Heart right ventricle (tissue), 16 donors: ENCODE measurements at regions not wholly inside any gene's neighbourhood (a gene's known extent, or its start where the extent isn't known, plus 50 kb on each side); places are given as distances from the start of the nearest gene placed in this dataset.

Experiments
- ATAC-seq, 8 donors: fragments of 200-7000 bp; cut with Tn5 transposase; one replicate each; pipeline ENCODE4 v1.9.1; 2020; ENCODE audit warnings: mild to moderate bottlenecking in 8 of 8, moderate library complexity in 8 of 8, moderate number of reproducible peaks in 1 of 8
- DNase-seq, 2 donors: peaks; one replicate each; pipeline ENCODE4 v3.0.0-alpha.2; 2020
- H3K27ac ChIP-seq, 10 donors: fragments of 200-600 bp; sonication (generic) in 2 of 10; one replicate each; pipeline versions ENCODE4 v1.5.0 to v1.8.0; 2020 to 2022; ENCODE audit warnings: mild to moderate bottlenecking in 3 of 10
- H3K27me3 ChIP-seq, 7 donors: fragments of 200-600 bp; one replicate each; pipeline ENCODE4 v1.8.0; 2021 to 2022; ENCODE audit warnings: mild to moderate bottlenecking in 2 of 7
- H3K36me3 ChIP-seq, 9 donors: fragments of 200-600 bp; sonication (generic) in 1 of 9; one replicate each; pipeline versions ENCODE4 v1.5.0 to v1.8.0; 2020 to 2022; ENCODE audit warnings: mild to moderate bottlenecking in 2 of 9
- H3K4me1 ChIP-seq, 9 donors: fragments of 200-600 bp; sonication (generic) in 1 of 9; one replicate each; pipeline versions ENCODE4 v1.5.0 to v1.8.0; 2020 to 2022; ENCODE audit warnings: mild to moderate bottlenecking in 4 of 9
- H3K4me3 ChIP-seq, 10 donors: fragments of 200-600 bp; sonication (generic) in 2 of 10; one replicate each; pipeline versions ENCODE4 v1.5.0 to v1.8.0; 2020 to 2022; ENCODE audit warnings: mild to moderate bottlenecking in 7 of 10, moderate library complexity in 2 of 10
- H3K9me3 ChIP-seq, 11 donors: fragments of 200-600 bp in 10 of 11; sonication (generic) in 2 of 11; one replicate each; pipeline versions ENCODE4 v1.5.0 to v1.8.0; 2013 to 2022; ENCODE audit warnings: mild to moderate bottlenecking in 2 of 11, control low read depth in 1 of 11, moderate library complexity in 1 of 11
- WGBS, 2 donors: extraction: QIAGEN DNeasy Blood & Tissue Kit; methylation state at CpG; one replicate each; pipeline ENCODE4 v1.1.7; 2013; ENCODE audit warnings: inconsistent platforms in 1 of 2; 5-methylcytosine and 5-hydroxymethylcytosine counted together
- intact Hi-C, 10 donors: fragments of 100-400 bp; cut with DNase I; formaldehyde crosslinking; loops; one replicate each; pipeline versions ENCODE4 v1.11.1 to v1.14.2; 2022
- TF ChIP-seq, protein P1 (sequence below), 9 donors: fragments of 200-600 bp; sonication (generic) in 2 of 9; IDR thresholded peaks; one replicate each; pipeline versions ENCODE4 v1.5.0 to v1.8.0; 2021 to 2022; ENCODE audit warnings: antibody characterized with exemption in 9 of 9, mild to moderate bottlenecking in 5 of 9, moderate library complexity in 1 of 9
- donor health status: Arrhythmogenic right ventricular cardiomyopathy.
- donor health status: ischemic (EF 13 %, LVEDD 7.1; RV severe dilation, severe dysfunction).
- donor health status: healthy with polysubstance abuse.
- donor health status: DM: no; HTN: yes; CAD: no.
- donor health status: DM: no; HTN: no; CAD: no.
- donor health status: ischemic (EF 25% LVEDD 6.9; RV normal size, moderate dysfunction).
- donor health status: ischemic (EF 25% LVEDD 5.7; RV mildly dilated, moderate dysfunction).
- donor health status: healthy.
- donor health status: DM: yes; HTN: yes; CAD: no.
- donor health status: Ischemic cardiomyopathy.
- donor health status: ischemic (EF 35%, LVEDD 5.7; RV mildly dilated, moderate dysfunction).
- donor health status: nonischemic (EF 11% LVEDD 7.7; RV severe dilation, severe dysfunction).
- donor health status: DM: yes; HTN: yes; CAD: no.
- donor health status: PGD.
- donor health status: ischemic (EF 29% LVEDD 5.4; RV normal size, mild dysfunction).
- donor health status: nonischemic (EF 23%, LVEDD 6.1; RV moderate dilation, normal function).

DNA sequence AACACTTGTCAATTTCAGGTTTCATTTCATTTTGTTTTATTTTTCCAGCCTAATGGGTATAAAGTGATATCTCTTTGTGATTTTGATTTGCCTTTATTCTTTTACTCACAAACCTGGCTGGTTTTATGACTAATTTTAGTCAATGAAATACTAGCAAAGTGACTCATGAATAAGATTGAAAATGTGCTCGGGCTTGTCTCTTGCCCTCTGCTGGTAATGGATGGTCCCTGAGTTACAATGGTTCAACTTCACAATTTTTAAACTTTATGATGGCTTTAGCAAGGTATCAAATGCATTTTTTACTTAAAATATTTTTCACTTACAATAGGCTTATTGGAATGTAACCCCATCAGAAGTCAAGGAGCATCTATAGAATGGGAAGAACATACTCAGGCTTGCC lies 431.4 kb upstream of the CCNG1 start:
- H3K4me3 ChIP-seq: no peak overlapping the region
- ATAC-seq (no peak), DNase-seq (no peak)
- no peaks in the 10 kb centered on the region for H3K36me3 ChIP-seq
- TF ChIP-seq, protein P1, sequence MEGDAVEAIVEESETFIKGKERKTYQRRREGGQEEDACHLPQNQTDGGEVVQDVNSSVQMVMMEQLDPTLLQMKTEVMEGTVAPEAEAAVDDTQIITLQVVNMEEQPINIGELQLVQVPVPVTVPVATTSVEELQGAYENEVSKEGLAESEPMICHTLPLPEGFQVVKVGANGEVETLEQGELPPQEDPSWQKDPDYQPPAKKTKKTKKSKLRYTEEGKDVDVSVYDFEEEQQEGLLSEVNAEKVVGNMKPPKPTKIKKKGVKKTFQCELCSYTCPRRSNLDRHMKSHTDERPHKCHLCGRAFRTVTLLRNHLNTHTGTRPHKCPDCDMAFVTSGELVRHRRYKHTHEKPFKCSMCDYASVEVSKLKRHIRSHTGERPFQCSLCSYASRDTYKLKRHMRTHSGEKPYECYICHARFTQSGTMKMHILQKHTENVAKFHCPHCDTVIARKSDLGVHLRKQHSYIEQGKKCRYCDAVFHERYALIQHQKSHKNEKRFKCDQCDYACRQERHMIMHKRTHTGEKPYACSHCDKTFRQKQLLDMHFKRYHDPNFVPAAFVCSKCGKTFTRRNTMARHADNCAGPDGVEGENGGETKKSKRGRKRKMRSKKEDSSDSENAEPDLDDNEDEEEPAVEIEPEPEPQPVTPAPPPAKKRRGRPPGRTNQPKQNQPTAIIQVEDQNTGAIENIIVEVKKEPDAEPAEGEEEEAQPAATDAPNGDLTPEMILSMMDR (IDR thresholded peaks at IDR 0.05): no peak
- intact Hi-C loops: no loop called here
- no peak overlapping the region for H3K27ac ChIP-seq
- no peaks in the 10 kb centered on the region for H3K4me1 ChIP-seq
- WGBS, 2 donors: 54 to 60% methylated on average over 1 of the region's 1 CpG
- no peaks in the 10 kb centered on the region for H3K27me3 ChIP-seq
- H3K9me3 ChIP-seq: peaks cover 0 to 16% (median 0%) of the 10 kb centered on the region in 11 donors

- Histone ChIP-seq H3K36me3 (no peaks in the 10 kb centered on the region), H3K27me3 (no peaks in the 10 kb centered on the region), H3K4me3 (no peak overlapping the region), H3K27ac (no peak overlapping the region), H3K4me1 (no peaks in the 10 kb centered on the region), H3K9me3 (no peaks in the 10 kb centered on the region)
- WGBS, 2 donors: 72 to 85% methylated on average over 1 of the region's 1 CpG
- intact Hi-C loops: no loop called here
- ATAC-seq (no peak), DNase-seq (no peak)
- TF ChIP-seq, protein P1 (IDR thresholded peaks at IDR 0.05): no peak
Measured at GRCh38 chr5:163022582-163023128, 414.7 kb upstream of the CCNG1 start.

DNA sequence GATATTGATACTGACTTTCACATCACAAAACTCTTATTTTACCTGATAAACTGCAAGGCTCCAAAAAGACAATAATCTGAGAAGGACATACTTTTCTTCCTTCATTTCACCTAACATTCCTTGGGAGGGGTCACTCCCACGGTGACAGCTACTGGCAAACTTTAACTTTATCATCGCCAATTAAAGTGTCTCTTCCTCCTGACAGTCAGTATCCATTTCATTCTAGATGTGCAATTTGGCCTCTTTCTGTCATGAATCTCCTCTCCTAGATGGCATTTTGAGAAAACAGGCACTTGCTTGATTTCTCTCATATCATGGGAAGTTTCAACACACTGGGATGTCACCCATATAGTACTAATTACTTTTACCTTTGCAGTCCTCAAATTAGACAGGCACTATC lies 413.5 kb upstream of the CCNG1 start:
- H3K27ac ChIP-seq: no peak overlapping the region
- ATAC-seq: no peak
- intact Hi-C loops: no loop called here

DNA sequence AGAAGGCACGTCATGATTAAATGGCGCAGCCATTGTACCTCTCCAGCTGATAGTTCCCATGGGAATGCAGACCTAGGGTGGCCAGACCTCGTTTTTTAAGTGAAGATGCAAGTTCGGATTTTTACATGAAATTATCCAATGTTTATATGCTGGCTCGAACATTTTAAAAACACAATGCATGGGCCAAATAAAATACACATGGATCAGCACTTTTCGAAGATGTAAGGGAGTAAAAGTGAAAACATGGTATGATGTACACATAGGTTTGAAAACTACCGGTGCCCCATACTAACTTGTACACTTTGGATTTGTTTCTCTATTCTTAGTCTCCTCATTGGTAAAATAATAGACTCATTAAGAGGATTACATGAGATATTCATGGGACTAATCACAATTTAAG lies 412.5 kb upstream of the CCNG1 start:
- WGBS, 2 donors: 73 to 75% methylated on average over 7 of the region's 7 CpGs
- TF ChIP-seq, protein P1 (IDR thresholded peaks at IDR 0.05): no peak
- no peak overlapping the region for H3K4me3 ChIP-seq
- intact Hi-C loops: loop anchor here in 1 of 10 donors (5.0 kb wide), 1 partner anchor 77 kb away; no protein-coding TSS in a partner anchor
- DNase-seq (no peak), ATAC-seq (no peak)
- H3K9me3 ChIP-seq: no peaks in the 10 kb centered on the region
- no peak overlapping the region for H3K27ac ChIP-seq
- no peaks in the 10 kb centered on the region for H3K4me1 ChIP-seq
- H3K27me3 ChIP-seq: no peaks in the 10 kb centered on the region
- no peaks in the 10 kb centered on the region for H3K36me3 ChIP-seq

More for the DNA sequence above, 413.5 kb upstream of the CCNG1 start:
- no peak overlapping the region for H3K4me3 ChIP-seq
- TF ChIP-seq, protein P1 (IDR thresholded peaks at IDR 0.05): no peak
- no peaks in the 10 kb centered on the region for H3K36me3 ChIP-seq
- no peak for DNase-seq
- H3K9me3 ChIP-seq: no peaks in the 10 kb centered on the region
- H3K27me3 ChIP-seq: no peaks in the 10 kb centered on the region
- 51 to 62% methylated on average over 2 of the region's 2 CpGs for WGBS, 2 donors
- no peaks in the 10 kb centered on the region for H3K4me1 ChIP-seq
